Osteocyte (in vitro differentiated cells): ENCODE measurements at regions not wholly inside any gene's neighbourhood (a gene's known extent, or its start where the extent isn't known, plus 50 kb on each side); places are given as distances from the start of the nearest gene placed in this dataset.
"Not testable (repeated sequence)": the region's sequence is repeated elsewhere in the genome, so short reads cannot be mapped to it uniquely, and the experiment has no call there.

Experiments used
- DNase-seq: peaks from one replicate; pipeline ENCODE4 v3.0.0; 2021; ENCODE audit warnings: mixed read lengths; ENCODE audit not compliant: unreplicated experiment; ENCODE audit errors: extremely low spot score
- H3K27ac Mint-ChIP-seq: one replicate; pipeline ENCODE4 v1.8.0; 2021; ENCODE audit warnings: mild to moderate bottlenecking, mixed read lengths; ENCODE audit not compliant: unreplicated experiment
- H3K27me3 Mint-ChIP-seq: one replicate; pipeline ENCODE4 v1.8.0; 2021; ENCODE audit warnings: mixed read lengths; ENCODE audit not compliant: unreplicated experiment
- H3K36me3 Mint-ChIP-seq: one replicate; pipeline ENCODE4 v1.8.0; 2021; ENCODE audit warnings: mixed read lengths; ENCODE audit not compliant: unreplicated experiment
- H3K4me1 Mint-ChIP-seq: one replicate; pipeline ENCODE4 v1.8.0; 2021; ENCODE audit warnings: mixed read lengths; ENCODE audit not compliant: unreplicated experiment
- H3K4me3 Mint-ChIP-seq: one replicate; pipeline ENCODE4 v1.8.0; 2021; ENCODE audit warnings: mild to moderate bottlenecking, moderate library complexity, mixed read lengths; ENCODE audit not compliant: unreplicated experiment
- H3K9me3 Mint-ChIP-seq: one replicate; pipeline ENCODE4 v1.8.0; 2021; ENCODE audit warnings: mixed read lengths; ENCODE audit not compliant: unreplicated experiment
- TF ChIP-seq, protein P1 (sequence below): fragments of 200-600 bp; sonication (generic); IDR thresholded peaks from 2 replicates; pipeline ENCODE4 v1.5.0; 2021; ENCODE audit warnings: antibody characterized with exemption, mild to moderate bottlenecking, moderate library complexity

DNA sequence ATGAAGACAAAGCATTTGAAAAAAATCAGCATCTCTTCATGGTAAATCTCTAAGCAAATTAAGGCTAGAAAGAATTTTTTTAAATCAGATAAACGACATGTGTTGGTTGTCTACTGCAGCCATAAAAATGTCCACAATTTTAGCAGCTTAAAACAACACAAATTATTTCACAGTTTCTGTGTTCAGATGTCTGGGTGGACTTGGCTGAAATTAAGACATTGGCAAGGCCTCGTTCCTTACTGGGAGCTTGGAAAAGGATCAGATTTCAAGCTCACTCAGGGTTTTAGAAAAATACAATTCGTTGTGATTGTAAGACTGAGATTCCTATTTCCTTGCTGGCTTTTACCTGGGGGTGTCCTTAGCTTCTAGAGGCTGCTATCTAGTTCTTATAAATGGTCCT is 1470.6 kb downstream of the PCDH19 start:
- peaks cover 14% of the 10 kb centered on the region for H3K9me3 Mint-ChIP-seq
- no peak for DNase-seq
- no peaks in the 10 kb centered on the region for H3K4me1 Mint-ChIP-seq
- no peak overlapping the region for H3K27ac Mint-ChIP-seq
- H3K36me3 Mint-ChIP-seq: no peaks in the 10 kb centered on the region
- H3K27me3 Mint-ChIP-seq: no peaks in the 10 kb centered on the region
- TF ChIP-seq, protein P1, sequence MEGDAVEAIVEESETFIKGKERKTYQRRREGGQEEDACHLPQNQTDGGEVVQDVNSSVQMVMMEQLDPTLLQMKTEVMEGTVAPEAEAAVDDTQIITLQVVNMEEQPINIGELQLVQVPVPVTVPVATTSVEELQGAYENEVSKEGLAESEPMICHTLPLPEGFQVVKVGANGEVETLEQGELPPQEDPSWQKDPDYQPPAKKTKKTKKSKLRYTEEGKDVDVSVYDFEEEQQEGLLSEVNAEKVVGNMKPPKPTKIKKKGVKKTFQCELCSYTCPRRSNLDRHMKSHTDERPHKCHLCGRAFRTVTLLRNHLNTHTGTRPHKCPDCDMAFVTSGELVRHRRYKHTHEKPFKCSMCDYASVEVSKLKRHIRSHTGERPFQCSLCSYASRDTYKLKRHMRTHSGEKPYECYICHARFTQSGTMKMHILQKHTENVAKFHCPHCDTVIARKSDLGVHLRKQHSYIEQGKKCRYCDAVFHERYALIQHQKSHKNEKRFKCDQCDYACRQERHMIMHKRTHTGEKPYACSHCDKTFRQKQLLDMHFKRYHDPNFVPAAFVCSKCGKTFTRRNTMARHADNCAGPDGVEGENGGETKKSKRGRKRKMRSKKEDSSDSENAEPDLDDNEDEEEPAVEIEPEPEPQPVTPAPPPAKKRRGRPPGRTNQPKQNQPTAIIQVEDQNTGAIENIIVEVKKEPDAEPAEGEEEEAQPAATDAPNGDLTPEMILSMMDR: no peak
- no peak overlapping the region for H3K4me3 Mint-ChIP-seq

DNA sequence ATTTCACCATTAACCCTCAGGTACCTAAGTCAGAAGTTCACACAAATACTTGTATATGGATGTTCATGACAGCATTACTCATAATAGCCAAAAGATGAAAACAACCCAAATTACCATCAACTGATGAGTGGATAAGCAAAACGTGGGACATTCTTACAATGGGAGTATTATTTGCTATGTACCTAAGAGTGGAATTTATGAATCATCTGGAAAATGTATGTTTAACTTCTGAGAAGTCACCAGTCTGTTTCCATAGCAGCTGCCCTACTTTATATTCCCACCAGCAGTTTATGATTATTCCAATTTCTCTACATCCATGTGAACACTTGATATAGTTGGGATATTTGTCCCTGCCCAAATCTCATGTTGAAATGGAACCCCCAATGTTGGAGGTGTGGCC is 1478.9 kb downstream of the PCDH19 start:
- TF ChIP-seq, protein P1: no peak
- no peak for DNase-seq
- peak overlapping the region; percentile 14 for H3K27ac Mint-ChIP-seq
- peaks cover 18% of the 10 kb centered on the region for H3K9me3 Mint-ChIP-seq
- peaks cover 6% of the 10 kb centered on the region for H3K4me1 Mint-ChIP-seq
- H3K4me3 Mint-ChIP-seq: no peak overlapping the region
- no peaks in the 10 kb centered on the region for H3K36me3 Mint-ChIP-seq
- no peaks in the 10 kb centered on the region for H3K27me3 Mint-ChIP-seq

DNA sequence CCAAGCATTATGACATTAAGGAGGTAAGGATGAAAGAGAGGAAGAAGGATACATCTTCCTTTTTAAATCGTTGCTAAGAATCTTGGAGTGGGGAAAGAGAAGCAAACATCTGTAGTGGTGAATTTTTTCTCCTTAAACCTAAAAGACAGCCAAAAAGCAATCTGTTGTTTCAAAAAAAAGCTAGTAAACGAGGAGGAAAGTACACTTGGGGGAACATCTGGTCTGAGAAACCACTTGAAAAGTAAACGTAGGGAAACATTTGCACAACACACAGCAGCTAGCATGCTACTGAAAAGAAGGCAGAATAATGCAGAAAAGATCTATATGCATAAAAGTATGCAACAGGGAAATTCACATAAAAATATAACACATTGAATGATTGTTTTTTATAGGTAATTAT is 1485.6 kb downstream of the PCDH19 start:
- no peak overlapping the region for H3K27ac Mint-ChIP-seq
- TF ChIP-seq, protein P1: no peak
- H3K36me3 Mint-ChIP-seq: peaks cover 2% of the 10 kb centered on the region
- no peaks in the 10 kb centered on the region for H3K27me3 Mint-ChIP-seq
- no peak overlapping the region for H3K4me3 Mint-ChIP-seq
- peaks cover 37% of the 10 kb centered on the region for H3K9me3 Mint-ChIP-seq
- peaks cover 4% of the 10 kb centered on the region for H3K4me1 Mint-ChIP-seq
- no peak for DNase-seq

DNA sequence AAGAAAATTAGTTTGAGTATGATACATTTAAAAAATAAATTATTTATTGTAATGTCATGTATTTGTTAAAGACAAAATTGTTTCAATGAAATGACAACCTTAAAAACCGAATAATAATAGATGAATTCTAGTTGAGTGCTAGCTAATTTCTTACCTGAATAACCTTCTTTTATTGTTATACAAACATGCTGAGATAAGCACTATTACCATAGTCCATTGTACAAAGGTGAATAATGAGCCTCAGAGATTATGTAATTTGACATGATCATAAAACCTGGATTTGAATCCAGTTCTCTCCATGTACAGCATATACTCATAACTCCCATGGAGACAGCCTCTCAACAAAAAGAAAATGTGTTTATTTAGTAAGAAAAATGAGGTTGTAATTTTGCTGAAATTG is 1512.9 kb downstream of the PCDH19 start:
- H3K9me3 Mint-ChIP-seq: peaks cover 10% of the 10 kb centered on the region
- H3K4me3 Mint-ChIP-seq: no peak overlapping the region
- no peaks in the 10 kb centered on the region for H3K4me1 Mint-ChIP-seq
- no peak overlapping the region for H3K27ac Mint-ChIP-seq
- TF ChIP-seq, protein P1: no peak
- H3K36me3 Mint-ChIP-seq: no peaks in the 10 kb centered on the region
- H3K27me3 Mint-ChIP-seq: no peaks in the 10 kb centered on the region
- DNase-seq: no peak

DNA sequence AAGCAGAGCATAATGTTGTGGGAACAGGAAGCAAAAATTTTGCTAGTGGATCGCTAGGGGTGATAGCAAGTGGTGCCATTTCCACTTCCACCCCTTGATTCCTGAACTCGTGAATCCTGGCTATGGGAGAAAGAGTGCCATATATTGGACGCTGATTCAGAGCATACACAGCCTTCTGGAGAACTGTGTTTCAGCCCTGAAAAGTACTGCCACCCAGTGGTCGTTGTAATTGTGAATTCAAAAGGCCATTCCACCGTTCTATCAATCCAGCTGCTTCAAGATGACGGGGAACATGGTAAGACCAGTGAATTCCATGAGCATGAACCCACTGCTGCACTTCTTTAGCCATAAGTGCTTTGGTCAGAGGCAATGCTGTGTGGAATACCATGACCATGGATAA is 1559.4 kb downstream of the PCDH19 start:
- not testable (repeated sequence) for H3K27me3 Mint-ChIP-seq, H3K27ac Mint-ChIP-seq, DNase-seq, H3K4me1 Mint-ChIP-seq, H3K36me3 Mint-ChIP-seq, H3K4me3 Mint-ChIP-seq
- H3K9me3 Mint-ChIP-seq: peaks cover 10% of the 10 kb centered on the region
- TF ChIP-seq, protein P1: peak; percentile 21
